NCI-H146 (cell line): ENCODE measurements at regions not wholly inside any gene's neighbourhood (a gene's known extent, or its start where the extent isn't known, plus 50 kb on each side); places are given as distances from the start of the nearest gene placed in this dataset.

ENCODE experiments used
- DNase-seq: peaks from one replicate; lab custom pipeline; 2025; lab: John Stamatoyannopoulos, UW

GRCh38 chr3:167188592-167188991 is 191.5 kb downstream of the ZBBX start:
- DNase-seq, result no peak

- DNase-seq, result no peak
These were observed 192.9 kb downstream of the ZBBX start for GRCh38 chr3:167187221-167187620.

GRCh38 chr3:167184511-167184910 is 195.6 kb downstream of the ZBBX start:
- DNase-seq, result no peak

GRCh38 chr3:167172377-167172776 is 207.7 kb downstream of the ZBBX start:
- no peak for DNase-seq

GRCh38 chr3:167167491-167167890 is 212.6 kb downstream of the ZBBX start:
- DNase-seq, result no peak

- no peak for DNase-seq
These were observed 213.4 kb downstream of the ZBBX start for GRCh38 chr3:167166594-167167253.

- DNase-seq, result no peak
These were observed 214.1 kb downstream of the ZBBX start for GRCh38 chr3:167166012-167166411.

- DNase-seq, result no peak
These were observed 216.5 kb downstream of the ZBBX start for GRCh38 chr3:167163580-167163979.

GRCh38 chr3:167162083-167162482 is 218.0 kb downstream of the ZBBX start:
- DNase-seq, result no peak

- DNase-seq, result no peak
These were observed 219.3 kb downstream of the ZBBX start for GRCh38 chr3:167160781-167161180.

- peak; percentile 90 for DNase-seq
These were observed 228.5 kb downstream of the ZBBX start for GRCh38 chr3:167151636-167152035.

GRCh38 chr3:167148136-167148535 is 232.0 kb downstream of the ZBBX start:
- DNase-seq, result no peak

GRCh38 chr3:167146911-167147310 is 233.2 kb downstream of the ZBBX start:
- no peak for DNase-seq

GRCh38 chr3:167125612-167126407 is 254.3 kb downstream of the ZBBX start:
- no peak for DNase-seq

GRCh38 chr3:167120828-167121227 is 259.3 kb downstream of the ZBBX start:
- no peak for DNase-seq

GRCh38 chr3:167116120-167116922 is 263.8 kb downstream of the ZBBX start:
- no peak for DNase-seq

GRCh38 chr3:167115331-167115934 is 264.7 kb downstream of the ZBBX start:
- no peak for DNase-seq

- DNase-seq, result no peak
These were observed 265.5 kb downstream of the ZBBX start for GRCh38 chr3:167114619-167115018.

- no peak for DNase-seq
These were observed 266.9 kb downstream of the ZBBX start for GRCh38 chr3:167113035-167113830.

- DNase-seq, result peak; percentile 98
These were observed 269.2 kb downstream of the ZBBX start for GRCh38 chr3:167110901-167111300.

GRCh38 chr3:167109746-167110145 is 270.4 kb downstream of the ZBBX start:
- peak; percentile 31 for DNase-seq
